ENCODE measurements at regions not wholly inside any gene's neighbourhood (a gene's known extent, or its start where the extent isn't known, plus 50 kb on each side); places are given as distances from the start of the nearest gene placed in this dataset.

DNA sequence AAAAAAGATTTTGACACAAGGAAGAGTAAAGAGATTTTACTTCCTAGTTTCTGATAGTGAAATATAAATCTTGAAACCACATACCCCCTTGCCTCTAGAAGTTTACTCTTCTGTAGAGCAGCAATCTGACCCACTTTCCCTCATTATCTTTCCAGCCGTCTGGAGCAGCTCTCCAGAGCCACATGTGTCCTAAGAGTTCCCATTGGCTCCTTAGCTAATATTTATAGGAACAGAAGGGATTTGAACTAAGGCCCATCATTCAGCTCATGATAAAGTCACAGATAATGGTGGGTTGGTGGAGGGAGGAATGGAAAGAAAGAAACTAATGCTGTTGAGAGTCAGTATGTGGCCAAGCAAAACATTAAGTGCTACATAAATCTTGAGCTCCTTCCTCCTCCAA is 121.8 kb downstream of the INHBA start:
- TF ChIP-seq, protein P1, sequence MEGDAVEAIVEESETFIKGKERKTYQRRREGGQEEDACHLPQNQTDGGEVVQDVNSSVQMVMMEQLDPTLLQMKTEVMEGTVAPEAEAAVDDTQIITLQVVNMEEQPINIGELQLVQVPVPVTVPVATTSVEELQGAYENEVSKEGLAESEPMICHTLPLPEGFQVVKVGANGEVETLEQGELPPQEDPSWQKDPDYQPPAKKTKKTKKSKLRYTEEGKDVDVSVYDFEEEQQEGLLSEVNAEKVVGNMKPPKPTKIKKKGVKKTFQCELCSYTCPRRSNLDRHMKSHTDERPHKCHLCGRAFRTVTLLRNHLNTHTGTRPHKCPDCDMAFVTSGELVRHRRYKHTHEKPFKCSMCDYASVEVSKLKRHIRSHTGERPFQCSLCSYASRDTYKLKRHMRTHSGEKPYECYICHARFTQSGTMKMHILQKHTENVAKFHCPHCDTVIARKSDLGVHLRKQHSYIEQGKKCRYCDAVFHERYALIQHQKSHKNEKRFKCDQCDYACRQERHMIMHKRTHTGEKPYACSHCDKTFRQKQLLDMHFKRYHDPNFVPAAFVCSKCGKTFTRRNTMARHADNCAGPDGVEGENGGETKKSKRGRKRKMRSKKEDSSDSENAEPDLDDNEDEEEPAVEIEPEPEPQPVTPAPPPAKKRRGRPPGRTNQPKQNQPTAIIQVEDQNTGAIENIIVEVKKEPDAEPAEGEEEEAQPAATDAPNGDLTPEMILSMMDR (IDR thresholded peaks at IDR 0.05; ENCODE audit: insufficient read depth, low read length, poor library complexity, severe bottlenecking): no peak
- no peak for TF ChIP-seq EZH2phosphoT487 (conservative IDR thresholded peaks at IDR 0.05; ENCODE audit: low read length)

Data from SU-DHL-6 (cell line).